ENCODE measurements at regions not wholly inside any gene's neighbourhood (a gene's known extent, or its start where the extent isn't known, plus 50 kb on each side); places are given as distances from the start of the nearest gene placed in this dataset.

DNA sequence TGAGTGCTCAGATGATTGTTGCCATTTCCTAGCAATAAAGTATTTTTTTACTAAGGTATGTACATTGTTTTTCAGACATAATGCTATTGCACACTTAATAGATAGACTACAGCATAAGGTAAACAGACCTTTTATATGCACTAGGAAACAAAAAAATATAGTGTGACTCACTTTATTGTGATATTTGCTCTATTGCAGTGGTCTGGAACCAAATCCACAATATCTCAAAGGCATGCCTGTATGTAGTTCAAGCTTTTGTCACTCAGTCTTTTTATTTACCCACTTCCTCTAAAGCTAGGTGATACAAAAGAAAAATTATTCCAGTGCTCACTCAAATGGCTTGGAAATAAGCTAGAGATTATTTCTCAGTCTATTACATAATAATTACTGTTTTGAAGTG lies 209.9 kb upstream of the VEPH1 start:
- TF ChIP-seq MYBL2 (IDR thresholded peaks at IDR 0.05; ENCODE audit: low read depth) (no peak), MYBL2 (CRISPR knock-in tag; IDR thresholded peaks at IDR 0.05; ENCODE audit: borderline replicate concordance) (no peak), JUND (IDR thresholded peaks at IDR 0.05; ENCODE audit: borderline replicate concordance, low read depth, low read length) (no peak), JUND (tag; IDR thresholded peaks at IDR 0.05; ENCODE audit: borderline replicate concordance, low read depth, low read length) (no peak), PHF8 (IDR thresholded peaks at IDR 0.05; ENCODE audit: borderline replicate concordance, low read length) (no peak), MAFG (tag; conservative IDR thresholded peaks at IDR 0.05) (no peak), ZNF263 (CRISPR knock-in tag; IDR thresholded peaks at IDR 0.05; ENCODE audit: borderline replicate concordance) (no peak), NFE2L1 (tag; IDR thresholded peaks at IDR 0.05; ENCODE audit: borderline replicate concordance, low read depth) (no peak), ZNF232 (CRISPR knock-in tag; IDR thresholded peaks at IDR 0.05) (no peak), ESRRA (IDR thresholded peaks at IDR 0.05; ENCODE audit: borderline replicate concordance, low read depth) (no peak)
- TF ChIP-seq, protein P1, sequence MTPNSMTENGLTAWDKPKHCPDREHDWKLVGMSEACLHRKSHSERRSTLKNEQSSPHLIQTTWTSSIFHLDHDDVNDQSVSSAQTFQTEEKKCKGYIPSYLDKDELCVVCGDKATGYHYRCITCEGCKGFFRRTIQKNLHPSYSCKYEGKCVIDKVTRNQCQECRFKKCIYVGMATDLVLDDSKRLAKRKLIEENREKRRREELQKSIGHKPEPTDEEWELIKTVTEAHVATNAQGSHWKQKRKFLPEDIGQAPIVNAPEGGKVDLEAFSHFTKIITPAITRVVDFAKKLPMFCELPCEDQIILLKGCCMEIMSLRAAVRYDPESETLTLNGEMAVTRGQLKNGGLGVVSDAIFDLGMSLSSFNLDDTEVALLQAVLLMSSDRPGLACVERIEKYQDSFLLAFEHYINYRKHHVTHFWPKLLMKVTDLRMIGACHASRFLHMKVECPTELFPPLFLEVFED (CRISPR knock-in tag; conservative IDR thresholded peaks at IDR 0.05), result no peak
- TF ChIP-seq, protein P2, sequence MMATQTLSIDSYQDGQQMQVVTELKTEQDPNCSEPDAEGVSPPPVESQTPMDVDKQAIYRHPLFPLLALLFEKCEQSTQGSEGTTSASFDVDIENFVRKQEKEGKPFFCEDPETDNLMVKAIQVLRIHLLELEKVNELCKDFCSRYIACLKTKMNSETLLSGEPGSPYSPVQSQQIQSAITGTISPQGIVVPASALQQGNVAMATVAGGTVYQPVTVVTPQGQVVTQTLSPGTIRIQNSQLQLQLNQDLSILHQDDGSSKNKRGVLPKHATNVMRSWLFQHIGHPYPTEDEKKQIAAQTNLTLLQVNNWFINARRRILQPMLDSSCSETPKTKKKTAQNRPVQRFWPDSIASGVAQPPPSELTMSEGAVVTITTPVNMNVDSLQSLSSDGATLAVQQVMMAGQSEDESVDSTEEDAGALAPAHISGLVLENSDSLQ (IDR thresholded peaks at IDR 0.05), result no peak
- TF ChIP-seq, protein P3, sequence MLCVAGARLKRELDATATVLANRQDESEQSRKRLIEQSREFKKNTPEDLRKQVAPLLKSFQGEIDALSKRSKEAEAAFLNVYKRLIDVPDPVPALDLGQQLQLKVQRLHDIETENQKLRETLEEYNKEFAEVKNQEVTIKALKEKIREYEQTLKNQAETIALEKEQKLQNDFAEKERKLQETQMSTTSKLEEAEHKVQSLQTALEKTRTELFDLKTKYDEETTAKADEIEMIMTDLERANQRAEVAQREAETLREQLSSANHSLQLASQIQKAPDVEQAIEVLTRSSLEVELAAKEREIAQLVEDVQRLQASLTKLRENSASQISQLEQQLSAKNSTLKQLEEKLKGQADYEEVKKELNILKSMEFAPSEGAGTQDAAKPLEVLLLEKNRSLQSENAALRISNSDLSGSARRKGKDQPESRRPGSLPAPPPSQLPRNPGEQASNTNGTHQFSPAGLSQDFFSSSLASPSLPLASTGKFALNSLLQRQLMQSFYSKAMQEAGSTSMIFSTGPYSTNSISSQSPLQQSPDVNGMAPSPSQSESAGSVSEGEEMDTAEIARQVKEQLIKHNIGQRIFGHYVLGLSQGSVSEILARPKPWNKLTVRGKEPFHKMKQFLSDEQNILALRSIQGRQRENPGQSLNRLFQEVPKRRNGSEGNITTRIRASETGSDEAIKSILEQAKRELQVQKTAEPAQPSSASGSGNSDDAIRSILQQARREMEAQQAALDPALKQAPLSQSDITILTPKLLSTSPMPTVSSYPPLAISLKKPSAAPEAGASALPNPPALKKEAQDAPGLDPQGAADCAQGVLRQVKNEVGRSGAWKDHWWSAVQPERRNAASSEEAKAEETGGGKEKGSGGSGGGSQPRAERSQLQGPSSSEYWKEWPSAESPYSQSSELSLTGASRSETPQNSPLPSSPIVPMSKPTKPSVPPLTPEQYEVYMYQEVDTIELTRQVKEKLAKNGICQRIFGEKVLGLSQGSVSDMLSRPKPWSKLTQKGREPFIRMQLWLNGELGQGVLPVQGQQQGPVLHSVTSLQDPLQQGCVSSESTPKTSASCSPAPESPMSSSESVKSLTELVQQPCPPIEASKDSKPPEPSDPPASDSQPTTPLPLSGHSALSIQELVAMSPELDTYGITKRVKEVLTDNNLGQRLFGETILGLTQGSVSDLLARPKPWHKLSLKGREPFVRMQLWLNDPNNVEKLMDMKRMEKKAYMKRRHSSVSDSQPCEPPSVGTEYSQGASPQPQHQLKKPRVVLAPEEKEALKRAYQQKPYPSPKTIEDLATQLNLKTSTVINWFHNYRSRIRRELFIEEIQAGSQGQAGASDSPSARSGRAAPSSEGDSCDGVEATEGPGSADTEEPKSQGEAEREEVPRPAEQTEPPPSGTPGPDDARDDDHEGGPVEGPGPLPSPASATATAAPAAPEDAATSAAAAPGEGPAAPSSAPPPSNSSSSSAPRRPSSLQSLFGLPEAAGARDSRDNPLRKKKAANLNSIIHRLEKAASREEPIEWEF (CRISPR knock-in tag; IDR thresholded peaks at IDR 0.05), result no peak
- TF ChIP-seq, protein P4, sequence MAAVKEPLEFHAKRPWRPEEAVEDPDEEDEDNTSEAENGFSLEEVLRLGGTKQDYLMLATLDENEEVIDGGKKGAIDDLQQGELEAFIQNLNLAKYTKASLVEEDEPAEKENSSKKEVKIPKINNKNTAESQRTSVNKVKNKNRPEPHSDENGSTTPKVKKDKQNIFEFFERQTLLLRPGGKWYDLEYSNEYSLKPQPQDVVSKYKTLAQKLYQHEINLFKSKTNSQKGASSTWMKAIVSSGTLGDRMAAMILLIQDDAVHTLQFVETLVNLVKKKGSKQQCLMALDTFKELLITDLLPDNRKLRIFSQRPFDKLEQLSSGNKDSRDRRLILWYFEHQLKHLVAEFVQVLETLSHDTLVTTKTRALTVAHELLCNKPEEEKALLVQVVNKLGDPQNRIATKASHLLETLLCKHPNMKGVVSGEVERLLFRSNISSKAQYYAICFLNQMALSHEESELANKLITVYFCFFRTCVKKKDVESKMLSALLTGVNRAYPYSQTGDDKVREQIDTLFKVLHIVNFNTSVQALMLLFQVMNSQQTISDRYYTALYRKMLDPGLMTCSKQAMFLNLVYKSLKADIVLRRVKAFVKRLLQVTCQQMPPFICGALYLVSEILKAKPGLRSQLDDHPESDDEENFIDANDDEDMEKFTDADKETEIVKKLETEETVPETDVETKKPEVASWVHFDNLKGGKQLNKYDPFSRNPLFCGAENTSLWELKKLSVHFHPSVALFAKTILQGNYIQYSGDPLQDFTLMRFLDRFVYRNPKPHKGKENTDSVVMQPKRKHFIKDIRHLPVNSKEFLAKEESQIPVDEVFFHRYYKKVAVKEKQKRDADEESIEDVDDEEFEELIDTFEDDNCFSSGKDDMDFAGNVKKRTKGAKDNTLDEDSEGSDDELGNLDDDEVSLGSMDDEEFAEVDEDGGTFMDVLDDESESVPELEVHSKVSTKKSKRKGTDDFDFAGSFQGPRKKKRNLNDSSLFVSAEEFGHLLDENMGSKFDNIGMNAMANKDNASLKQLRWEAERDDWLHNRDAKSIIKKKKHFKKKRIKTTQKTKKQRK (IDR thresholded peaks at IDR 0.05; ENCODE audit: borderline replicate concordance, low read depth, low read length), result no peak
- TF ChIP-seq, protein P5, sequence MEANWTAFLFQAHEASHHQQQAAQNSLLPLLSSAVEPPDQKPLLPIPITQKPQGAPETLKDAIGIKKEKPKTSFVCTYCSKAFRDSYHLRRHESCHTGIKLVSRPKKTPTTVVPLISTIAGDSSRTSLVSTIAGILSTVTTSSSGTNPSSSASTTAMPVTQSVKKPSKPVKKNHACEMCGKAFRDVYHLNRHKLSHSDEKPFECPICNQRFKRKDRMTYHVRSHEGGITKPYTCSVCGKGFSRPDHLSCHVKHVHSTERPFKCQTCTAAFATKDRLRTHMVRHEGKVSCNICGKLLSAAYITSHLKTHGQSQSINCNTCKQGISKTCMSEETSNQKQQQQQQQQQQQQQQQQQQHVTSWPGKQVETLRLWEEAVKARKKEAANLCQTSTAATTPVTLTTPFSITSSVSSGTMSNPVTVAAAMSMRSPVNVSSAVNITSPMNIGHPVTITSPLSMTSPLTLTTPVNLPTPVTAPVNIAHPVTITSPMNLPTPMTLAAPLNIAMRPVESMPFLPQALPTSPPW (CRISPR knock-in tag; IDR thresholded peaks at IDR 0.05), result no peak
- TF ChIP-seq, protein P6, sequence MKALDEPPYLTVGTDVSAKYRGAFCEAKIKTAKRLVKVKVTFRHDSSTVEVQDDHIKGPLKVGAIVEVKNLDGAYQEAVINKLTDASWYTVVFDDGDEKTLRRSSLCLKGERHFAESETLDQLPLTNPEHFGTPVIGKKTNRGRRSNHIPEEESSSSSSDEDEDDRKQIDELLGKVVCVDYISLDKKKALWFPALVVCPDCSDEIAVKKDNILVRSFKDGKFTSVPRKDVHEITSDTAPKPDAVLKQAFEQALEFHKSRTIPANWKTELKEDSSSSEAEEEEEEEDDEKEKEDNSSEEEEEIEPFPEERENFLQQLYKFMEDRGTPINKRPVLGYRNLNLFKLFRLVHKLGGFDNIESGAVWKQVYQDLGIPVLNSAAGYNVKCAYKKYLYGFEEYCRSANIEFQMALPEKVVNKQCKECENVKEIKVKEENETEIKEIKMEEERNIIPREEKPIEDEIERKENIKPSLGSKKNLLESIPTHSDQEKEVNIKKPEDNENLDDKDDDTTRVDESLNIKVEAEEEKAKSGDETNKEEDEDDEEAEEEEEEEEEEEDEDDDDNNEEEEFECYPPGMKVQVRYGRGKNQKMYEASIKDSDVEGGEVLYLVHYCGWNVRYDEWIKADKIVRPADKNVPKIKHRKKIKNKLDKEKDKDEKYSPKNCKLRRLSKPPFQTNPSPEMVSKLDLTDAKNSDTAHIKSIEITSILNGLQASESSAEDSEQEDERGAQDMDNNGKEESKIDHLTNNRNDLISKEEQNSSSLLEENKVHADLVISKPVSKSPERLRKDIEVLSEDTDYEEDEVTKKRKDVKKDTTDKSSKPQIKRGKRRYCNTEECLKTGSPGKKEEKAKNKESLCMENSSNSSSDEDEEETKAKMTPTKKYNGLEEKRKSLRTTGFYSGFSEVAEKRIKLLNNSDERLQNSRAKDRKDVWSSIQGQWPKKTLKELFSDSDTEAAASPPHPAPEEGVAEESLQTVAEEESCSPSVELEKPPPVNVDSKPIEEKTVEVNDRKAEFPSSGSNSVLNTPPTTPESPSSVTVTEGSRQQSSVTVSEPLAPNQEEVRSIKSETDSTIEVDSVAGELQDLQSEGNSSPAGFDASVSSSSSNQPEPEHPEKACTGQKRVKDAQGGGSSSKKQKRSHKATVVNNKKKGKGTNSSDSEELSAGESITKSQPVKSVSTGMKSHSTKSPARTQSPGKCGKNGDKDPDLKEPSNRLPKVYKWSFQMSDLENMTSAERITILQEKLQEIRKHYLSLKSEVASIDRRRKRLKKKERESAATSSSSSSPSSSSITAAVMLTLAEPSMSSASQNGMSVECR (CRISPR knock-in tag; IDR thresholded peaks at IDR 0.05), result no peak
